ENCODE measurements at regions not wholly inside any gene's neighbourhood (a gene's known extent, or its start where the extent isn't known, plus 50 kb on each side); places are given as distances from the start of the nearest gene placed in this dataset.
A peak's percentile ranks its signal among the peaks of the same experiment; 100 is the strongest.
"Not testable (repeated sequence)": the region's sequence is repeated elsewhere in the genome, so short reads cannot be mapped to it uniquely, and the experiment has no call there.

GRCh38 chr2:149763358-149763757, 175.8 kb upstream of the MMADHC start:
- no peak for DNase-seq (ENCODE audit: low read depth in 2 of 2)

- DNase-seq (ENCODE audit: low read depth in 2 of 2): no peak
Observed at GRCh38 chr2:149761611-149762010, 174.0 kb upstream of the MMADHC start.

GRCh38 chr2:149759382-149759781, 171.8 kb upstream of the MMADHC start:
- DNase-seq (ENCODE audit: low read depth in 2 of 2): not testable (repeated sequence)

DNA sequence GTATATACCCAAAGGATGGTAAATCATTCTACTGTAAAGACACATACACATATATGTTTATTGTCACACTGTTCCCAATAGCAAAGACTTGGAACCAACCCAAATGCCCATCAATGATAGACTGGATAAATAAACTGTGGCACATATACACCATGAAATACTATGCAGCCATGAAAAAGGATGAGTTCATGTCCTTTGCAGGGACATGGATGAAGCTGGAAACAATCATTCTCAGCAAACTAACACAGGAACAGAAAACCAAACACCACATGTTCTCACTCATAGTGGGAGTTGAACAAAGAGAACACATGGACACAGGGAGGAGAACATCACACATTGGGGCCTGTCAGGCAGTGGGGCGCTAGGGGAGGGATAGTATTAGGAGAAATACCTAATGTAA, 167.1 kb upstream of the MMADHC start:
- not testable (repeated sequence) for DNase-seq (ENCODE audit: low read depth in 2 of 2)

DNA sequence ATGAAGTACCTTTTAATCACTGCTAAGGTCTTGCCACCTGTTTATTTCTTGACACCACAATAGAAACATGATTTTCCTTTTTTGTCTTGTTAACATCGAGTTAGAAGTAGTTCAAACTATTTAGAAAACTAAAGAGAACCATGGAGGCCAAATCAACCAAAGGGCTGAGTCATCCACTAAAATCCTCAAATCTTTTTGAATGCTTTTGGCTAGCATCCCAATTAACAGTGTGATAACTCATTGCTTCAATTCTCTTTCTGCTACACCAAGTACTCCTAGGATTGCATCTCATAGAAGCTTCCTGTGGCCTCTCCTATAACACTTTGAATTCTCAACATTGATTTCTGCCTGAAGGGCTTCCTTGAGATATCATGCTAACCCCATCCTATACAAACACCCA, 159.9 kb upstream of the MMADHC start:
- DNase-seq (ENCODE audit: low read depth in 2 of 2): no peak

DNA sequence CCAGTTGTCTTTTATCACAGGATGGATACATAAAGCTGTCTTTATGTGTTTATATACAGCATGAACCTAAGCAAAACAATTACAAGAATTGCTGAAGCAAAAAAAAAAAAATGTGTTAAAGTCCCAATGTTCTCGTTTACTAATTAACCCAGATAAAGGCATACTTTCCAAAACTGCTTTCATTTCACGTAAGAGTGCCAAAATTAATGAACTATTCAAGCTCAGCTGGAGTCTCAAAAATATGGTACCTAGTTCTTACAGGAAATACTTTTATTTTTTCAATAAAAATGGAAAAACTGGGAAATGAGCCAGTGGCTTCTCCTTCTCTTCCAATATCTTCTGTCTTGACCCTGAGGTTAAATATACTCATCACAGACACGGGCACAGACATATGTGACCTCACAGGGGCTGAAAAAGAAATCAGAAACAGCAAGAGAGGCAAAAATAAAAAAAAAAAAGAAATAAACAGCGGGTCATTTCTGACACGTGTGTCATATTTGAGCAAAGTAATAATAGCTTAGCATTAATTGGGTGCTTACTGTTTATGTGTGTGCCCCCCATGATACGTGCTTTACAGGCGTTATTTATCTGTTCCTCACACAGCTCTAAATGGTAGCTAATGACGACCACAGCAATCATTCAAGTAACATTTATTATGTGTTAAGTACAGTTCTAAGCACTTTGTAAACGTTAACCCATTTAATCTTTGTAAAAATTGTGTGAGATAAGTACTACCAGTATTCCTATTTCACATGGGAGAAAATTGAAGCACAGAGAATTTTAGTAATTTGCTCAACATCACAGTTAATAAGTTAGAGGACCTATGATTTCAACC, 158.0 kb upstream of the MMADHC start:
- DNase-seq (ENCODE audit: low read depth in 2 of 2): no peak

DNA sequence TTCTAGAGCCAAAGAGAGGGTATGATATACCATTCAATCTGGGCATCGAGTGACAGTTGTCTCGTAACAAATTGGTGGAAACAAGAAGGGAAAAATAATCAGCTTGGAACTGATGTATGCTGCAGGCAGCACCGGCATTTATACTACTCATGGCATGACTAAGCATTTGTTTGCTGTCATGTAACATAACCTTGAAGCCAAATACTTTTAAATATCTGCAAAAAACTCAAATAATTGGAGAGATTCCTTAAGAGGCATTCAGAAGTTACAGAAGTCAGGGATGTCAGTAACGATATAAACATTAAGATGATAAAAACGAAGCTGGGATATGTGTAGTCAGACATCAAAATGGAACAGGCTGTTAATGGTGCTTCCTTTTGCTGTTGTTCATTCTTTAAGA, 157.3 kb upstream of the MMADHC start:
- DNase-seq (ENCODE audit: low read depth in 2 of 2): no peak

GRCh38 chr2:149743842-149744448, 156.4 kb upstream of the MMADHC start:
- no peak for DNase-seq (ENCODE audit: low read depth in 2 of 2)

GRCh38 chr2:149741646-149742045, 154.1 kb upstream of the MMADHC start:
- DNase-seq (ENCODE audit: low read depth in 2 of 2): peak in 1 of 2 donors; percentile 47

DNA sequence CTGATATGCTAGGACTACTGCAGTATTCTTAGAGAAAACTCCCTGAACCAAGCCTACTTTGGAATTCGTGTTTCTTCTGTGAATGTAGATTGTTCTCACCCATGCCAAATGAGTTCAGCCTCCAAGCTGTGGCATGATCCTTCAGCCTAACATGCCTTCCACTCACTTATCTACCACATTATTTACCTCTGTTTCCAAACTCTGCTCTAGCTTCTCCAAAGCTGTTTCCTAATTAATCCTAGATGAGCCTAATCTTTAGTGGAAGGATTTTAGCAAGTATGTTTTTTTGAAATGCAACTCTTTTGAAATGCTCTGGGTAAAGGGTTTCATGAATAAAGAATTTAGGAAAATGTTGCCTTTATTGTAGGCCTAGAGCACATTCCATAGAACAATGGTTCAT, 152.9 kb upstream of the MMADHC start:
- DNase-seq (ENCODE audit: low read depth in 2 of 2): no peak

- no peak for DNase-seq (ENCODE audit: low read depth in 2 of 2)
Observed at GRCh38 chr2:149739883-149740265, 152.3 kb upstream of the MMADHC start.

DNA sequence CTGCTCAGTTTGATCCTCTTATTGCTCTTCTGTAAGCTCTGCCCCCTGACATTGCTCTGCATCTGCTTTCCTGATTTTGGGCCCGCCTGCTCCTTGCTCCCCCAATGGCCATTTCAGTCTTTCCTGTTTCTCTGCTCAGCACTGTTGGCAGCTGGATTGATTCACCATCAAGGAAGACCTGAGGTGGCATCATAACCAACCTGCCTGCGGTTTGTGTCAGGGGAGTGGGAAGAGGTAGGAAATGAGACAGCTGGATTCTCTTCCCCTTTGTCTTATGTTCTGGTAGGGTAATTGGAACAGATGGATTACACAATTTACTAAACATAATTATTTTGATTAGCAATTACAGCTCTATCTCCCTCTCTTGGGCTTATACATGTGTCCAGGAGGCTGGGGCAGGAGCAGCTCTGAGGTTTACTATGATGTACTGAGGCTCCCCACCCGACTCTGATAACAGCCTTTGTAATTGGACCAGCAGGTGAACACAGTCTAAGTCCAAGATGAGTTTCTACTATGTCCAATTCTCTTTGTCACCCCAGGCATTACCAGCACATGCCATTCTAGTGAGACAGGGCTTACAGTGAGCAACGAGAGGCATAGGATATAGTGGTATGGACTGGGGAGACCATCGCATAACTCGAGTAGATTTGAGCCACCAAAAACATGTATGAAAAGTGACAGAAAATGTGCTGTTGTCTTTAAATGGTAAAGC, 151.8 kb upstream of the MMADHC start:
- no peak for DNase-seq (ENCODE audit: low read depth in 2 of 2)

DNA sequence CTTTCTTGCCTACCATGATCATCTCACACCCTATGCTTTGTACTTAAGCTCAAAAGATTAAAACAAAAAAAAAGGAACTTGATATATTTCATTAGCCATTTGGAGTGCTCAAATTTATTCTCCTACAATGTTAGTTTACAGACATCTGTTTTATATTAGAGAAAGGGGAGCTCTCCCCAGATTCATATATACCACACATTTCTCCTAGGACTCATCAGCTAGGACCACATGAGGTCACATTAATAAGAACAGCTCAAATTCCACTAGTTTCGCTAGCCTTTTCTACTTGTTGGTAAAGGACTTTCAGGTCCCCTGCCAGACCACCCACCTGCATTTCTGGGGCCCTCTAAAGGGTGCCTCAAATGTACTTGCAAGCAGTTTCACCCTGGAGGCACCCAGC, 151.2 kb upstream of the MMADHC start:
- DNase-seq (ENCODE audit: low read depth in 2 of 2): no peak

DNA sequence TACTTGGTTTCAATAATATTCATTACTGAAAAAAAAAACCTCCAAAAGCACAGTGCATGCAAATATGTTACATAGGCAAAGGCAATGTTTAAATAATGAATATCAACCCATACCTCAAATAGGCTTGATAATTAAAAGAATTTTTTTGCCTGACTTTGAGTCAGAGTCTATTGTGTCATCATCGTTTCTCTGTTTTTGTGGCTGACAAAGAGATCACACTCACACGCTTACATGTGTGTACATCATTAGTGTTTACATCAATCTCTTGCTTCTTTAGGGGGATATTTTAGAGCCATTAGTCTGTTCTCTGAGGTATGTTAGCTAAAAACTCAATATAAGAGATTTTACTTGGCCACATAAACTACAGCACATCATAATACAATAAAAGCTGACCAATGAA, 150.3 kb upstream of the MMADHC start:
- no peak for DNase-seq (ENCODE audit: low read depth in 2 of 2)

GRCh38 chr2:149735237-149735958, 147.8 kb upstream of the MMADHC start:
- DNase-seq (ENCODE audit: low read depth in 2 of 2): peak in 1 of 2 donors; percentile 76

- peak; percentile 57 to 92 for DNase-seq (ENCODE audit: low read depth in 2 of 2)
Observed at GRCh38 chr2:149733936-149734685, 146.5 kb upstream of the MMADHC start.

- DNase-seq (ENCODE audit: low read depth in 2 of 2): no peak
Observed at GRCh38 chr2:149732730-149733290, 145.2 kb upstream of the MMADHC start.

DNA sequence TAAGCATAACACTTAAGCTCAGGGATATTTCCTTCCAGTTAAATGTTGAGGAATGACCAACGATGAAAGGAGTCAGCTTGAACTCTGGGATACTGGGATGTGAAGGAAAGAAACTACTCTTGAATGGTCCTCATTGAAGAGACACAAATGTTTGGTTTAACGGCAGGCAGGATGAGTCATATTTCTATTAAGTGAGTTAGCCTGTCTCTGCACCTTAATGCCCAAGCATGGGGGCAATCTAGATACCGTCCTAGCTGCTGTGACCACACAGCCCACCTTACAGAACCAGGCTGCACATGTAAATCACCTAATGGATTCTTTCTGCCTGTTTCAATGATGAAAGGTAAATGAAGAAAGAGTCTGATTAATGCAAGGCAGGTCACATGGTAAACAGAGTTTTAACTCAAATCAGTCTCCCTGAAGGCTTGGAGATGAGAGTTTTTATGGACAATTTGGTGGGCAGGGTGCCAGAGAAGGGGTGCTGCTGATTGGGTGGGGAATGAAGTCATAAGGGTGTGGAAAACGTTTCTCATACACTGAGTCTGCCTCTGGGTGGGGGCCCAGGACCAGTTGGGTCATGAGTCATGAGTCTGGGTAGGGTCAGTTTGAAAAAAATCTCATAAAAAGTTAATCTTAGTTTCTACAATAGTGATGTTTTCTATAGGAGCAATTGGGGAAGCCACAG, 144.6 kb upstream of the MMADHC start:
- no peak for DNase-seq (ENCODE audit: low read depth in 2 of 2)

DNA sequence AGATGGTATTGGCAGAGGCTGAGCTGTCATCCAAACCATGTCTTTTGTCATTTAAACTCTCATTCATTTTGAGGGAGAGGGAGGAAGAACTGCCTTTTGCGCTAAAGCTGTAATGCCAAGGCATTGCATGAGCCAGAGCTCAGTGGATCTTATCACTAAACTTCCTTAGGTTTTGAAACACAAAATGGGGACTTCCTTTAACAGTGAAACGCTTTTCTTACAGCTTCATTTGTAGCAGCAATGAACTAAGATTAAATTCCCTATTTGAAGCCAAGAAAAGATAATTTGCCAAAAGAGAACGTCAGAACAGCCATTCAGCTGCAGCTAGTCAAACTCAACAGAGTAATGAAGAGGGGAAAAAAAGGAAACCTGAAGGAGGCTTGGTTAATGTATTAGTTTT, 143.5 kb upstream of the MMADHC start:
- DNase-seq (ENCODE audit: low read depth in 2 of 2): no peak

- DNase-seq (ENCODE audit: low read depth in 2 of 2): peak in 1 of 2 donors; percentile 56
Observed at GRCh38 chr2:149729586-149729985, 142.0 kb upstream of the MMADHC start.
